GM10266 (cell line): ENCODE measurements at regions not wholly inside any gene's neighbourhood (a gene's known extent, or its start where the extent isn't known, plus 50 kb on each side); places are given as distances from the start of the nearest gene placed in this dataset.

Experiments
- DNase-seq: peaks from one replicate; pipeline ENCODE4 v3.0.0; 2012; ENCODE audit errors: extremely low spot score
- TF ChIP-seq, protein P1 (sequence below): IDR thresholded peaks from 2 replicates; pipeline ENCODE4 v1.5.1; 2012; ENCODE audit warnings: mild to moderate bottlenecking, low read depth; ENCODE audit not compliant: control insufficient read depth, insufficient read depth; ENCODE audit errors: missing control alignments

DNA sequence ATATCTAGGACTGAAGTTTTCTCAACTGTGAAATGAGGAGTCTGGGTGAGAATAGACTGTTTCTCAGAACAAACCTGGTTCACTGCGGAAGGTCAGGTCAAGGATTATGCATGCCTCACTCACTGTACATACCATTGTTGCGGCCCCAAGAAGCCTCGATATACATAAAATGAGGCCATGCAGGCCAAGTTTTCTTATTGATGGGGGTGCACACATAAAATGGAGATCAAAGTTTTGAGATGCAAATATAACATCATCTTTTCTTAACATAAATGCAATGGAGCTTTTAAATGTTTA is 1366.1 kb upstream of the CELF4 start:
- TF ChIP-seq, protein P1, sequence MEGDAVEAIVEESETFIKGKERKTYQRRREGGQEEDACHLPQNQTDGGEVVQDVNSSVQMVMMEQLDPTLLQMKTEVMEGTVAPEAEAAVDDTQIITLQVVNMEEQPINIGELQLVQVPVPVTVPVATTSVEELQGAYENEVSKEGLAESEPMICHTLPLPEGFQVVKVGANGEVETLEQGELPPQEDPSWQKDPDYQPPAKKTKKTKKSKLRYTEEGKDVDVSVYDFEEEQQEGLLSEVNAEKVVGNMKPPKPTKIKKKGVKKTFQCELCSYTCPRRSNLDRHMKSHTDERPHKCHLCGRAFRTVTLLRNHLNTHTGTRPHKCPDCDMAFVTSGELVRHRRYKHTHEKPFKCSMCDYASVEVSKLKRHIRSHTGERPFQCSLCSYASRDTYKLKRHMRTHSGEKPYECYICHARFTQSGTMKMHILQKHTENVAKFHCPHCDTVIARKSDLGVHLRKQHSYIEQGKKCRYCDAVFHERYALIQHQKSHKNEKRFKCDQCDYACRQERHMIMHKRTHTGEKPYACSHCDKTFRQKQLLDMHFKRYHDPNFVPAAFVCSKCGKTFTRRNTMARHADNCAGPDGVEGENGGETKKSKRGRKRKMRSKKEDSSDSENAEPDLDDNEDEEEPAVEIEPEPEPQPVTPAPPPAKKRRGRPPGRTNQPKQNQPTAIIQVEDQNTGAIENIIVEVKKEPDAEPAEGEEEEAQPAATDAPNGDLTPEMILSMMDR = no peak
- DNase-seq = no peak

DNA sequence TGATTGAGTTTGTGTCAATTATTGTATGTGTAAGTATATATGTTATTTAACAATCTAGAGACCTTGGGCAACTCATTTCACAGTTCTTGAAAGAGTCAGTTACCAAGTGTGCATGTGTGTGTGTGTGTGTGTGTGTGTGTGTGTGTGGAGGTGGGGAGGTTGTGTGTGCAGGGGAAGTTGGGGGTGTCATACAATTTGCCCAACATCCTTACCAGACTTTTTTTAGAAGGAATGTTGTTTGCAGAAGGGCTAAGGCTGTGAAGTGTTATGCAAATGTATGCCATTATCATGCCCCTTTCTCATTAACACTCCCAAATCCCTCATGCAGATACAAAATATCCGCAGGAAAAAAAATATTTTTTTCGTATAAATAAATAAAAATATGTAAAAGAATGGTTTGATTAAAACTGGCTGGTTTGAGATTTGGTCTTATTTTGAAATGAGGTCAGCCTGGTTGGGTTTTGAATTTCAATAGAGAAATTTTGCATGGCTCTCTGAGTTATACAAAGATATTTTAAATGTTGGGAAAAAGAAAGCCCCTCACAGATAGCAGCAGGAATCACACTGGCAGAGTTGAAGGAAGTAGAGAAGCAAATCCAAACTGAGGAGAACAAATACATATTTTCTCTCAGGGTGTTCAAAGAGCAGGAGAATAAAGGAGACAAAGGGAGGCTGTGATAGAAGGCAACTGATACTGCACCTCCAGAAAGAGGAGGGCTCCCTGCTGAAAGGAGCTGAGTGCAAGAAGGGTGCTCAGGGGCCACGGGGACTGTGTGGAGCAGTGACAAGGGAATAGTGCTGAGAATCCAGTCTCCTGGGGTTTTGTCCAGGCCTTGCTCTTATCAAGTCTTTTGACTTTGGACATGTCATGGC is 1365.5 kb upstream of the CELF4 start:
- no peak for DNase-seq
- TF ChIP-seq, protein P1 = no peak

DNA sequence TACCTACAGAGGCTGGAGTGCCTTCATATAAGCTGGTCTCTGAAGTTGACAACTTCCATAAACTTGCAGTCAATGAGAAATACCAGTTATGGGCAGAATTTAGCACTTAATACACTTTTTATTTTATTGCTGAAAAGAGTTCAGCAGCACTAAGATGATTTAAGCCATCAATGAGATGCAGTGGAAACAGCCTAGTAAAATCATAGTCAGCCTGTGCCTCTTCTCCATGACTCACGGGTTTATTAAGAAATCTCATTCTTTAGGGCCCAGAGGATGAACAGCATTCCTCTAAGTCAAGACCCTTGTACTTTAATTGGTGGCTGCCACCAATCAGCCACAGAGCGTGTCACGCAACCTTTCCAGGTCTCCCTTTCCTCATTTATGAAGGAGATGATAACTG is 1357.9 kb upstream of the CELF4 start:
- TF ChIP-seq, protein P1 = no peak
- no peak for DNase-seq

DNA sequence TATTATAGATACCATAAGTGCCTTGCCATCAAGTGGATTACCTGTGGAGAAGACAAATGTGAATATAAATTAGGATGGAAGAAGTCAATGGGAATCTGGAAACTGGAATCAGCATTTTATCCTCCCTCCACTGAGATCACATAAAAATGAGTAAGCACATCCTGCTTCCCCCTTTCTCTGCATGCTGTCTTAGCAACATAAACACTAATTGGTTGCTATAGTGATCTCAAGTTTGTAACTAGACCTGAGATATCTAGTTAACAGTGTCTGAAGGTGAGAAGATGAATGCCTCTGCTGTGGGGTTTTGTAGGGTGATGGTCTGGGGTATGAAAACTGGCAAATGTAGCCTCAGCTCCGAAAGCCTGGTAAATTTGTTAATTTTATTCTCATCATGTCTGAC is 1357.5 kb upstream of the CELF4 start:
- TF ChIP-seq, protein P1 = no peak
- DNase-seq = no peak

DNA sequence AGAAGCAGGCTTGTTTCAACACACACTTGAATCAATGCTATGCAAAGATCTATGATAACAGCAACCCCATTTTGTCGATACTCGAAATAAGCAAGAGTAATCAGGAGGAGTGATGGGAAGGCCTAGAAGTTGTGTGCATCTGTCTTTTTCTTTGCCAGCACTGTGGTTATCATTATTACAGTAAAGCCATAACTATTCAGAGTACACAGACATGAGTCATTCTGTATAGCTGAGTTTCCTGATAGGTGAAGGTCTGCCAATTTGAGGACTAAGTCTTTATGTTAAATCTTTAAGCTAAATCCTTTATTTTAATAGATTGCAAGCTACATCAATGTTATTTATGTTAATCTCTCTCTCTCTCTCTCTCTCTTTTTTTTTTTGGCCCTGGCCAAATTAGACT is 1344.4 kb upstream of the CELF4 start:
- TF ChIP-seq, protein P1 = no peak
- no peak for DNase-seq

DNA sequence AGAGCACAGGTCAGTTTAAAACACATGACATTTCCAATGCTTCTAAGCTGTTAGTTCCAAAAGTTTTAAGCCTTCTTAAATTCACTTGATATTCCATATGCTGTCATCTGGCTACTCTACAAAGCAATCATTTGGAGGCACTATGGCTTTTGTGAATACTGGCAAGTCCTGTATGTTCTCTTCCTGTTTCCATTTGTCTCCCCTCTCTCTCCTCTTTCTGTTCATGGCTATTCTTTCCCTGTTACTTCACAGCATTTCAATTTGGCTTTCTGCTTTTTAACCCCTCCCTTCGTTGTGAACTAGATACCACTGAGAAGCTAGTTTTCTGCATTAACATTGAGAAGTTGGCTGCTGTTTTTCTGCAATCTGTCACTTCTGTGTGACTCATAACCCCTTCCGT is 1337.2 kb upstream of the CELF4 start:
- no peak for DNase-seq
- TF ChIP-seq, protein P1 = no peak

DNA sequence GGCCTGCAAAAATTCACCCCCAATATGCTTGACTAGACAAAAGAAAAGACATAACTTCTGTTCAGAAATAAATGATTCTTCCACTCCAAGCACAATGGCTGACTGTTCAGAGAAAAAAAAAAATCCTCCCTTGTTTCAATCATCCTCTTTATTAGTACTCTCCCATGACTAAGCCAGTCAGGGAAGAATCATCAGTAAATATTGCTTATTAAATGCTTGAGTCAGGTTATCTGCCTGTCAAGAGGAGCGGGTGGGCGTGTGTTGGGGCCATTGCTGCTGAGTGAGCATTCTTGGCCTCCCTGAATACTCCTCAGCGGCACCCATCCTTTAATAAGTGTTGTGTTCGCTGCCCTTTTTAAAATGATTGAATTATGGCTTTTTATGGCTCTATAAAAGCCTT is 1334.8 kb upstream of the CELF4 start:
- TF ChIP-seq, protein P1 = no peak
- no peak for DNase-seq
